CD4-positive, alpha-beta memory T cell (primary cell): ENCODE measurements at regions not wholly inside any gene's neighbourhood (a gene's known extent, or its start where the extent isn't known, plus 50 kb on each side); places are given as distances from the start of the nearest gene placed in this dataset.

Source experiments
- CTCF ChIA-PET: fragments of 350-600 bp; sonication (Branson Sonifier 250); formaldehyde crosslinking; loops from one replicate; lab custom pipeline; 2021; ENCODE audit warnings: inconsistent platforms; ENCODE audit not compliant: partially characterized antibody; lab: Charles Lee
- POLR2A ChIA-PET: fragments of 350-600 bp; sonication (Branson Sonifier 250); formaldehyde crosslinking; loops from one replicate; lab custom pipeline; 2021; ENCODE audit not compliant: partially characterized antibody; lab: Charles Lee
- DNase-seq, 5 donors: peaks; one replicate each; pipeline versions ENCODE4 v3.0.0 to v3.0.0-alpha.2; 2020 to 2022; ENCODE audit warnings: mixed read lengths in 1 of 5
- H3K27ac ChIP-seq: one replicate; pipeline ENCODE4 v1.7.0; 2013; ENCODE audit warnings: low read depth, low read length
- H3K27me3 ChIP-seq: 2 replicates; pipeline ENCODE4 v1.7.0; 2013; ENCODE audit warnings: mild to moderate bottlenecking, low read length, moderate library complexity; ENCODE audit not compliant: insufficient read depth
- H3K36me3 ChIP-seq: 2 replicates; pipeline ENCODE4 v1.7.0; 2013; ENCODE audit warnings: mild to moderate bottlenecking, low read length, moderate library complexity; ENCODE audit not compliant: insufficient read depth
- H3K4me1 ChIP-seq: 2 replicates; pipeline ENCODE4 v1.7.0; 2013; ENCODE audit warnings: mild to moderate bottlenecking, low read length, moderate library complexity; ENCODE audit not compliant: insufficient read depth
- H3K4me3 ChIP-seq, 2 donors: one replicate each; pipeline ENCODE4 v1.7.0; 2013; ENCODE audit warnings: low read length in 2 of 2, mild to moderate bottlenecking in 1 of 2
- H3K9me3 ChIP-seq, 2 donors: one replicate each; pipeline ENCODE4 v1.7.0; 2013; ENCODE audit warnings: low read length in 2 of 2, control low read depth in 1 of 2; ENCODE audit not compliant: control insufficient read depth in 1 of 2
- H3K27ac Mint-ChIP-seq, 7 donors: one replicate each; pipeline ENCODE4 v1.8.0; 2020 to 2021; ENCODE audit warnings: mixed read lengths in 7 of 7, mild to moderate bottlenecking in 6 of 7, inconsistent platforms in 3 of 7, moderate library complexity in 3 of 7
- H3K27me3 Mint-ChIP-seq, 2 donors: one replicate each; pipeline ENCODE4 v1.8.0; 2020 to 2021; ENCODE audit warnings: mixed read lengths in 2 of 2
- H3K36me3 Mint-ChIP-seq, 2 donors: one replicate each; pipeline ENCODE4 v1.8.0; 2020 to 2021; ENCODE audit warnings: mixed read lengths in 2 of 2, inconsistent platforms in 1 of 2, mild to moderate bottlenecking in 1 of 2
- H3K4me1 Mint-ChIP-seq, 4 donors: one replicate each; pipeline ENCODE4 v1.8.0; 2020 to 2021; ENCODE audit warnings: mixed read lengths in 4 of 4, mild to moderate bottlenecking in 1 of 4
- H3K4me3 Mint-ChIP-seq, 8 donors: one replicate each; pipeline ENCODE4 v1.8.0; 2020 to 2021; ENCODE audit warnings: mixed read lengths in 8 of 8, mild to moderate bottlenecking in 7 of 8, moderate library complexity in 6 of 8, inconsistent platforms in 3 of 8
- H3K9me3 Mint-ChIP-seq, 8 donors: one replicate each; pipeline ENCODE4 v1.8.0; 2020 to 2021; ENCODE audit warnings: mixed read lengths in 8 of 8, mild to moderate bottlenecking in 5 of 8, inconsistent platforms in 3 of 8, moderate library complexity in 1 of 8
- intact Hi-C: fragments of 100-400 bp; cut with micrococcal nuclease; formaldehyde crosslinking; loops from one replicate; pipeline ENCODE4 v1.15.1; 2023

DNA sequence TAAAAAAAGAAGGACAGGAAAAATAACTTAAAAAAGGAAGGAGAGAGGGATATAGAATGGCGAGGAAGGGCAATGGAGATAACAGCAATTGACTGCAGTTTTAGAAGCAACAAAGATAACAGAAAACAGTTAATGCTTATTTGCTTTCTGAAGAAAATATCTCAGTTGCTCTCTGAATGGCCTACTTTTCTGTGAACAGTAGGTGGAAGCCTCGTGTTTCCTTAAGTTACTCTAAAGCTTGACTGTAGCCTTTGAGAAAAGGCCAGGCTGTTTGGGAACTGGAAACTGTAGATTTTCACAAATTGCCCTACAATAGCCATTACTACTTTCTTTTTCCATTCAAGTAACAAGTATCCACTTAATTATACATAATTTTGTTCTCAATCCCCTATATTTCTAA, 404.5 kb downstream of the YTHDC2 start:
- Mint-ChIP-seq H3K27ac (no peak overlapping the region), H3K4me3 (no peak overlapping the region), H3K9me3 (peaks cover 0 to 8% (median 3%) of the 10 kb centered on the region in 8 donors), H3K4me1 (no peaks in the 10 kb centered on the region), H3K27me3 (no peaks in the 10 kb centered on the region), H3K36me3 (no peaks in the 10 kb centered on the region)
- H3K4me3 ChIP-seq = no peak overlapping the region
- H3K9me3 ChIP-seq = no peaks in the 10 kb centered on the region
- ChIA-PET CTCF (no interaction called here), POLR2A (no interaction called here)
- no peaks in the 10 kb centered on the region for H3K4me1 ChIP-seq
- DNase-seq = no peak
- intact Hi-C loops = no loop called here
- H3K27me3 ChIP-seq = no peaks in the 10 kb centered on the region
- H3K27ac ChIP-seq = no peak overlapping the region
- no peaks in the 10 kb centered on the region for H3K36me3 ChIP-seq

DNA sequence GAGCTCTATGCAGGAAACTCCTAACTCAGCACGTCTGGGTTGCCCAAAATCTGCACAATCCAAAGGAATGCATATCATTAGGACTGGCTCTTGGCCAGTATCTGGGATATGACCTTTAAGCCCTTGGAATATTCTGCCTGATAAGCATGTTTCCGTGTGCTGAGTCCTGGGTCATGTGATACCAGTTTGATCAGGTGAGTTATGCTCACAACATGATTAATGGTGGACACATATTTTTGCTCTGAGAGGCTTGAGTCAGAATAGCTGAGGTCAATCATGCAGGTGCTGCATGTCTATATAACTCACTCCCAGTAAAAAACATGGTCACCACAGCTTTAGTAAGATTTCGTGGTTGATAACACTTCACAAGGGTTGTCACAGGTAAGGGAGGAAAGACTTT, 408.8 kb downstream of the YTHDC2 start:
- H3K27ac ChIP-seq = no peak overlapping the region
- Mint-ChIP-seq H3K4me1 (no peaks in the 10 kb centered on the region), H3K27me3 (peaks cover 0 to 2% of the 10 kb centered on the region in 2 donors), H3K9me3 (peaks cover 0 to 15% (median 3%) of the 10 kb centered on the region in 8 donors), H3K36me3 (no peaks in the 10 kb centered on the region), H3K4me3 (no peak overlapping the region), H3K27ac (no peak overlapping the region)
- no peaks in the 10 kb centered on the region for H3K4me1 ChIP-seq
- no peaks in the 10 kb centered on the region for H3K27me3 ChIP-seq
- POLR2A ChIA-PET = no interaction called here
- H3K9me3 ChIP-seq = no peaks in the 10 kb centered on the region
- H3K36me3 ChIP-seq = no peaks in the 10 kb centered on the region
- H3K4me3 ChIP-seq = no peak overlapping the region
- intact Hi-C loops = no loop called here
- CTCF ChIA-PET = no interaction called here
- DNase-seq = no peak

GRCh38 chr5:113935453-113935852, 422.0 kb downstream of the YTHDC2 start:
- no peaks in the 10 kb centered on the region for H3K9me3 ChIP-seq
- intact Hi-C loops = no loop called here
- Mint-ChIP-seq H3K4me1 (no peaks in the 10 kb centered on the region), H3K9me3 (peaks cover 0 to 6% (median under 1%) of the 10 kb centered on the region in 8 donors), H3K4me3 (no peak overlapping the region), H3K27ac (no peak overlapping the region), H3K36me3 (no peaks in the 10 kb centered on the region), H3K27me3 (peaks cover 0 to 2% of the 10 kb centered on the region in 2 donors)
- no peaks in the 10 kb centered on the region for H3K4me1 ChIP-seq
- no peak for DNase-seq
- H3K27me3 ChIP-seq = no peaks in the 10 kb centered on the region
- POLR2A ChIA-PET = no interaction called here
- no peaks in the 10 kb centered on the region for H3K36me3 ChIP-seq
- H3K27ac ChIP-seq = no peak overlapping the region
- H3K4me3 ChIP-seq = no peak overlapping the region
- CTCF ChIA-PET = no interaction called here

GRCh38 chr5:113937301-113937700, 423.8 kb downstream of the YTHDC2 start:
- H3K9me3 Mint-ChIP-seq = peaks cover 0 to 6% (median 3%) of the 10 kb centered on the region in 8 donors
- CTCF ChIA-PET = no interaction called here
- Histone ChIP-seq H3K27ac (no peak overlapping the region), H3K9me3 (no peaks in the 10 kb centered on the region), H3K36me3 (no peaks in the 10 kb centered on the region), H3K27me3 (no peaks in the 10 kb centered on the region), H3K4me3 (no peak overlapping the region), H3K4me1 (no peaks in the 10 kb centered on the region)
- no peaks in the 10 kb centered on the region for H3K36me3 Mint-ChIP-seq
- no peak overlapping the region for H3K27ac Mint-ChIP-seq
- no peaks in the 10 kb centered on the region for H3K4me1 Mint-ChIP-seq
- POLR2A ChIA-PET = no interaction called here
- intact Hi-C loops = no loop called here
- no peak for DNase-seq
- no peak overlapping the region for H3K4me3 Mint-ChIP-seq
- H3K27me3 Mint-ChIP-seq = peaks cover 0 to 2% of the 10 kb centered on the region in 2 donors

DNA sequence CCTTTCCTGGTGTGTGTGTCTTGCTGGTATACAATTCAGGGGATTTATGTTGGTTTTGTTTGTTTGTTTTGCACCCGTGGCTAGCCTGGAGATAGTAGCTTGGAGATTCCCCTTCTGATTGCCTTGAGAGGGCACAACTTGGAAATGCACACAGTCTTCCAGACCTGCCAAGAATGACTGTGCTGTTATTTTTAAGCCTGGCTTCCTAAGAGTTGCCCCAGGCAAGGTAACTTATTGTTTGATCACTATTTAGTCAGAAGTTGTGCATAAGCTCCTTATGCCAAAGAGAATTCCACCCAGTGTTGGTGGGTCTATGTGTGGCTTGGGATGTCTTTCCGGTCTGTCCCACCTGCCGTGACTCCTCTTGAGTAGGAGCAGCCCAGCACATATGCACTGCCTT, 421.9 kb upstream of the KCNN2 start:
- DNase-seq = no peak
- ChIA-PET POLR2A (no interaction called here), CTCF (no interaction called here)
- Histone ChIP-seq H3K27me3 (no peaks in the 10 kb centered on the region), H3K4me3 (no peak overlapping the region), H3K27ac (no peak overlapping the region), H3K36me3 (no peaks in the 10 kb centered on the region), H3K4me1 (no peaks in the 10 kb centered on the region), H3K9me3 (no peaks in the 10 kb centered on the region)
- Mint-ChIP-seq H3K4me3 (no peak overlapping the region), H3K36me3 (no peaks in the 10 kb centered on the region), H3K4me1 (no peaks in the 10 kb centered on the region), H3K27me3 (peaks cover 0 to 2% of the 10 kb centered on the region in 2 donors), H3K27ac (no peak overlapping the region), H3K9me3 (peaks cover 0 to 11% (median 5%) of the 10 kb centered on the region in 8 donors)
- intact Hi-C loops = no loop called here

DNA sequence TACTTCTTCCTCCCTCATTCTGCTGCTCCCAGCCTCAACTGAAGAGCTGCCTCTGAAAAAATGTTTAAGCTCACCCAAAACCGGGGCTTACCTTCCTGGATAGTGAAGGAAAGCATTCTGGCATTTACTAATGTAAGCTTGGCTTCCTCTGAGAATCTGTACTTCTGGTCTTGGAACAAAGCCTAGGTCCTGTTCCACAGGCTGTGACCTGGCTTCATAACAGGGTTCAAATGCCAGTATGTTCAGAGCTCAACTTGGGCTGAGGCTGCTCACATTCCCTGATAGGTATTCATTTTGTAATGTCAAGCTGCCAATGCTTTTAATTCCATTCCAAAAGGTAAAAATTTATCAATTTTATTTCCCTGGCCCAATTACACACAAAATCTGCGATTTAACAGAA, 411.7 kb upstream of the KCNN2 start:
- ChIA-PET POLR2A (no interaction called here), CTCF (no interaction called here)

GRCh38 chr5:113965225-113965624, 396.6 kb upstream of the KCNN2 start:
- H3K9me3 Mint-ChIP-seq = peaks cover 0 to 23% (median 2%) of the 10 kb centered on the region in 8 donors
- no peak overlapping the region for H3K4me3 Mint-ChIP-seq
- ChIA-PET CTCF (no interaction called here), POLR2A (no interaction called here)
- no peaks in the 10 kb centered on the region for H3K27me3 Mint-ChIP-seq
- H3K27ac Mint-ChIP-seq = no peak overlapping the region
- Histone ChIP-seq H3K4me3 (no peak overlapping the region), H3K9me3 (no peaks in the 10 kb centered on the region), H3K4me1 (no peaks in the 10 kb centered on the region), H3K27ac (no peak overlapping the region), H3K27me3 (no peaks in the 10 kb centered on the region), H3K36me3 (no peaks in the 10 kb centered on the region)
- H3K4me1 Mint-ChIP-seq = no peaks in the 10 kb centered on the region
- DNase-seq = no peak
- no peaks in the 10 kb centered on the region for H3K36me3 Mint-ChIP-seq
- intact Hi-C loops = no loop called here

More for the DNA sequence above, 411.7 kb upstream of the KCNN2 start:
- Mint-ChIP-seq H3K4me3 (no peak overlapping the region), H3K27me3 (no peaks in the 10 kb centered on the region), H3K9me3 (peaks cover 4 to 13% (median 6%) of the 10 kb centered on the region in 8 donors), H3K36me3 (no peaks in the 10 kb centered on the region), H3K4me1 (no peaks in the 10 kb centered on the region), H3K27ac (no peak overlapping the region)
- no peaks in the 10 kb centered on the region for H3K27me3 ChIP-seq
- no peak for DNase-seq
- H3K9me3 ChIP-seq = no peaks in the 10 kb centered on the region
- H3K36me3 ChIP-seq = no peaks in the 10 kb centered on the region
- H3K4me3 ChIP-seq = no peak overlapping the region
- H3K4me1 ChIP-seq = no peaks in the 10 kb centered on the region
- H3K27ac ChIP-seq = no peak overlapping the region
- intact Hi-C loops = no loop called here

DNA sequence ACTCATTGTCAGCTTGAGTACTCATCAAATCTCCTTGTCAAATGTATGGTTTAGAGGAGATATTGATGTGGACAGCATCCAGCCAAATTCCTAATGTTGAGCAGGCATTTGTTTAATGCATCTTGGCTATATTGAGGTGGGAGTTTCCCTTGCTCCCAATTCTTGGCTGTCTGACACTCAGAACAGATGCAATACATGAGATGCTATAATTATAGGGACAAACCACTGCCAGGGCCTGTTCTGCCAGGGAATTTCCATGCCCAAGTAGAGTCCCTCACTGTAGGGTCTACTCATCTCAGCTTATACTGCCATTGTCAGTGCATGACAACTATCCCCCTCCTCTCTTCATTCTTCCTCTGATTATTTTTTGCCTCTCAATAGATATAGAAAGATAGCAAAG, 392.0 kb upstream of the KCNN2 start:
- no peaks in the 10 kb centered on the region for H3K27me3 Mint-ChIP-seq
- H3K4me1 Mint-ChIP-seq = no peaks in the 10 kb centered on the region
- Histone ChIP-seq H3K4me3 (no peak overlapping the region), H3K27me3 (no peaks in the 10 kb centered on the region), H3K36me3 (no peaks in the 10 kb centered on the region), H3K9me3 (no peaks in the 10 kb centered on the region), H3K4me1 (no peaks in the 10 kb centered on the region), H3K27ac (no peak overlapping the region)
- ChIA-PET CTCF (no interaction called here), POLR2A (no interaction called here)
- no peak for DNase-seq
- H3K9me3 Mint-ChIP-seq = peaks cover 0 to 11% (median 2%) of the 10 kb centered on the region in 8 donors
- H3K27ac Mint-ChIP-seq = no peak overlapping the region
- no peaks in the 10 kb centered on the region for H3K36me3 Mint-ChIP-seq
- H3K4me3 Mint-ChIP-seq = no peak overlapping the region
- intact Hi-C loops = no loop called here
